Transverse colon (tissue), 3 donors: ENCODE measurements at regions not wholly inside any gene's neighbourhood (a gene's known extent, or its start where the extent isn't known, plus 50 kb on each side); places are given as distances from the start of the nearest gene placed in this dataset.

Experiments
- EP300 ChIP-seq: sonication (generic); formaldehyde crosslinking; IDR thresholded peaks from one replicate; pipeline ENCODE4 v1.6.1; 2017; ENCODE audit warnings: antibody characterized with exemption, low read depth
- TF ChIP-seq, protein P1 (sequence below), 5 experiments: fragments of 200-600 bp in 3 of 5; fragments of 450-650 bp in 2 of 5; sonication (generic) in 3 of 5; IDR thresholded peaks; 1 replicate in 2 of 5; 2 replicates in 3 of 5; pipeline ENCODE4 v1.5.1; 2016 to 2017; ENCODE audit warnings: antibody characterized with exemption in 5 of 5, inconsistent platforms in 3 of 5, mild to moderate bottlenecking in 2 of 5, moderate library complexity in 1 of 5

DNA sequence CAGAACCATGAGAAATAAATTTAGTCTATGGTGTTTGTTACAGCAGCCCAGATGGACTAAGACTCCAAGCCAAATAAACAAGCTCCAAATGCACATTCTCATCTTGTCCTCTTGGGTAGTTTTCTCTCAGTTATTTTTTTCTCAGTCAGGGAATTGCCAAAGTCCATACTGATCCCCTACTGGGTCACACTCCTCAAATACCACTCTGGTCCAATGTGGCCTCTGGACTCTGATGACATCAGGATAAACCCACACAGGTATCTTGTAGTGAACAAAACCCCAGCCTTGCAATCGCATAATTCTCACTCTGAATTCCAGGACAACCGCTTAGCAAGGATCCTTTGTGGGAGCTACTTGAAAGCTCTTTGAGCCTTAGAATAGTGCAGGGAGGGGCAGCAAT lies 248.4 kb upstream of the JUN start:
- TF ChIP-seq, protein P1, sequence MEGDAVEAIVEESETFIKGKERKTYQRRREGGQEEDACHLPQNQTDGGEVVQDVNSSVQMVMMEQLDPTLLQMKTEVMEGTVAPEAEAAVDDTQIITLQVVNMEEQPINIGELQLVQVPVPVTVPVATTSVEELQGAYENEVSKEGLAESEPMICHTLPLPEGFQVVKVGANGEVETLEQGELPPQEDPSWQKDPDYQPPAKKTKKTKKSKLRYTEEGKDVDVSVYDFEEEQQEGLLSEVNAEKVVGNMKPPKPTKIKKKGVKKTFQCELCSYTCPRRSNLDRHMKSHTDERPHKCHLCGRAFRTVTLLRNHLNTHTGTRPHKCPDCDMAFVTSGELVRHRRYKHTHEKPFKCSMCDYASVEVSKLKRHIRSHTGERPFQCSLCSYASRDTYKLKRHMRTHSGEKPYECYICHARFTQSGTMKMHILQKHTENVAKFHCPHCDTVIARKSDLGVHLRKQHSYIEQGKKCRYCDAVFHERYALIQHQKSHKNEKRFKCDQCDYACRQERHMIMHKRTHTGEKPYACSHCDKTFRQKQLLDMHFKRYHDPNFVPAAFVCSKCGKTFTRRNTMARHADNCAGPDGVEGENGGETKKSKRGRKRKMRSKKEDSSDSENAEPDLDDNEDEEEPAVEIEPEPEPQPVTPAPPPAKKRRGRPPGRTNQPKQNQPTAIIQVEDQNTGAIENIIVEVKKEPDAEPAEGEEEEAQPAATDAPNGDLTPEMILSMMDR (IDR thresholded peaks at IDR 0.05): no peak
- TF ChIP-seq EP300: no peak
